ENCODE measurements at regions not wholly inside any gene's neighbourhood (a gene's known extent, or its start where the extent isn't known, plus 50 kb on each side); places are given as distances from the start of the nearest gene placed in this dataset.

- DNase-seq = no peak
Observed at GRCh38 chr5:174312641-174313040, 267.1 kb downstream of the NSG2 start.

GRCh38 chr5:174313615-174314014, 268.1 kb downstream of the NSG2 start:
- DNase-seq = no peak

GRCh38 chr5:174314261-174314660, 268.8 kb downstream of the NSG2 start:
- DNase-seq = no peak

GRCh38 chr5:174315471-174315870, 270.0 kb downstream of the NSG2 start:
- no peak for DNase-seq

GRCh38 chr5:174315871-174316270, 270.4 kb downstream of the NSG2 start:
- no peak for DNase-seq

- no peak for DNase-seq
Observed at GRCh38 chr5:174316326-174316725, 270.8 kb downstream of the NSG2 start.

- DNase-seq = peak; percentile 27
Observed at GRCh38 chr5:174317256-174317894, 271.9 kb downstream of the NSG2 start.

GRCh38 chr5:174318578-174318977, 273.1 kb downstream of the NSG2 start:
- DNase-seq = no peak

- no peak for DNase-seq
Observed at GRCh38 chr5:174319551-174319950, 274.0 kb downstream of the NSG2 start.

GRCh38 chr5:174320051-174320450, 274.5 kb downstream of the NSG2 start:
- DNase-seq = no peak

- peak; percentile 51 for DNase-seq
Observed at GRCh38 chr5:174323878-174324281, 278.4 kb downstream of the NSG2 start.

- DNase-seq = no peak
Observed at GRCh38 chr5:174324680-174325079, 279.2 kb downstream of the NSG2 start.

GRCh38 chr5:174325431-174325830, 279.9 kb downstream of the NSG2 start:
- DNase-seq = no peak

GRCh38 chr5:174325961-174326360, 280.5 kb downstream of the NSG2 start:
- DNase-seq = no peak

- DNase-seq = no peak
Observed at GRCh38 chr5:174326372-174326771, 280.9 kb downstream of the NSG2 start.

GRCh38 chr5:174327317-174327864, 281.9 kb downstream of the NSG2 start:
- peak; percentile 90 for DNase-seq

GRCh38 chr5:174327896-174328295, 282.4 kb downstream of the NSG2 start:
- DNase-seq = no peak

GRCh38 chr5:174328631-174329299, 283.3 kb downstream of the NSG2 start:
- no peak for DNase-seq

GRCh38 chr5:174329738-174330137, 284.2 kb downstream of the NSG2 start:
- no peak for DNase-seq

- DNase-seq = no peak
Observed at GRCh38 chr5:174335682-174336364, 290.3 kb downstream of the NSG2 start.

- DNase-seq = no peak
Observed at GRCh38 chr5:174336479-174336878, 291.0 kb downstream of the NSG2 start.

- DNase-seq = no peak
Observed at GRCh38 chr5:174337276-174338184, 292.0 kb downstream of the NSG2 start.
